ENCODE measurements at regions not wholly inside any gene's neighbourhood (a gene's known extent, or its start where the extent isn't known, plus 50 kb on each side); places are given as distances from the start of the nearest gene placed in this dataset.
"Not testable (repeated sequence)": the region's sequence is repeated elsewhere in the genome, so short reads cannot be mapped to it uniquely, and the experiment has no call there.

- peak; percentile 9 for DNase-seq (ENCODE audit: low spot score)
These were observed 352.0 kb upstream of the ADAMTS9 start for GRCh38 chr3:65039754-65040210.

GRCh38 chr3:65037861-65038260 lies 350.1 kb upstream of the ADAMTS9 start:
- no peak for DNase-seq (ENCODE audit: low spot score)

- peak; percentile 38 for DNase-seq (ENCODE audit: low spot score)
These were observed 347.4 kb upstream of the ADAMTS9 start for GRCh38 chr3:65035246-65035645.

GRCh38 chr3:65033576-65033975 lies 345.8 kb upstream of the ADAMTS9 start:
- no peak for DNase-seq (ENCODE audit: low spot score)

- peak; percentile 78 for DNase-seq (ENCODE audit: low spot score)
These were observed 343.2 kb upstream of the ADAMTS9 start for GRCh38 chr3:65030847-65031463.

GRCh38 chr3:65030014-65030627 lies 342.3 kb upstream of the ADAMTS9 start:
- no peak for DNase-seq (ENCODE audit: low spot score)

GRCh38 chr3:65029130-65029529 lies 341.3 kb upstream of the ADAMTS9 start:
- no peak for DNase-seq (ENCODE audit: low spot score)

GRCh38 chr3:65028024-65028423 lies 340.2 kb upstream of the ADAMTS9 start:
- no peak for DNase-seq (ENCODE audit: low spot score)

- DNase-seq (ENCODE audit: low spot score) = no peak
These were observed 339.5 kb upstream of the ADAMTS9 start for GRCh38 chr3:65027335-65027734.

GRCh38 chr3:65026151-65026550 lies 338.4 kb upstream of the ADAMTS9 start:
- DNase-seq (ENCODE audit: low spot score) = no peak

- no peak for DNase-seq (ENCODE audit: low spot score)
These were observed 336.3 kb upstream of the ADAMTS9 start for GRCh38 chr3:65024148-65024547.

GRCh38 chr3:65020281-65021160 lies 332.7 kb upstream of the ADAMTS9 start:
- DNase-seq (ENCODE audit: low spot score) = no peak

GRCh38 chr3:65019443-65020055 lies 331.7 kb upstream of the ADAMTS9 start:
- no peak for DNase-seq (ENCODE audit: low spot score)

- DNase-seq (ENCODE audit: low spot score) = no peak
These were observed 331.0 kb upstream of the ADAMTS9 start for GRCh38 chr3:65018801-65019200.

- DNase-seq (ENCODE audit: low spot score) = no peak
These were observed 329.6 kb upstream of the ADAMTS9 start for GRCh38 chr3:65017359-65017758.

GRCh38 chr3:65015711-65016110 lies 327.9 kb upstream of the ADAMTS9 start:
- DNase-seq (ENCODE audit: low spot score) = no peak

- DNase-seq (ENCODE audit: low spot score) = no peak
These were observed 325.3 kb upstream of the ADAMTS9 start for GRCh38 chr3:65013053-65013452.

- DNase-seq (ENCODE audit: low spot score) = peak; percentile 54
These were observed 318.5 kb upstream of the ADAMTS9 start for GRCh38 chr3:65006300-65006739.

- DNase-seq (ENCODE audit: low spot score) = no peak
These were observed 317.7 kb upstream of the ADAMTS9 start for GRCh38 chr3:65005486-65005885.

- no peak for DNase-seq (ENCODE audit: low spot score)
These were observed 317.0 kb upstream of the ADAMTS9 start for GRCh38 chr3:65004795-65005295.

- no peak for DNase-seq (ENCODE audit: low spot score)
These were observed 316.5 kb upstream of the ADAMTS9 start for GRCh38 chr3:65004306-65004705.

- not testable (repeated sequence) for DNase-seq (ENCODE audit: low spot score)
These were observed 313.3 kb upstream of the ADAMTS9 start for GRCh38 chr3:65001119-65001518.

All from H4 (cell line).